ENCODE measurements at regions not wholly inside any gene's neighbourhood (a gene's known extent, or its start where the extent isn't known, plus 50 kb on each side); places are given as distances from the start of the nearest gene placed in this dataset.

DNA sequence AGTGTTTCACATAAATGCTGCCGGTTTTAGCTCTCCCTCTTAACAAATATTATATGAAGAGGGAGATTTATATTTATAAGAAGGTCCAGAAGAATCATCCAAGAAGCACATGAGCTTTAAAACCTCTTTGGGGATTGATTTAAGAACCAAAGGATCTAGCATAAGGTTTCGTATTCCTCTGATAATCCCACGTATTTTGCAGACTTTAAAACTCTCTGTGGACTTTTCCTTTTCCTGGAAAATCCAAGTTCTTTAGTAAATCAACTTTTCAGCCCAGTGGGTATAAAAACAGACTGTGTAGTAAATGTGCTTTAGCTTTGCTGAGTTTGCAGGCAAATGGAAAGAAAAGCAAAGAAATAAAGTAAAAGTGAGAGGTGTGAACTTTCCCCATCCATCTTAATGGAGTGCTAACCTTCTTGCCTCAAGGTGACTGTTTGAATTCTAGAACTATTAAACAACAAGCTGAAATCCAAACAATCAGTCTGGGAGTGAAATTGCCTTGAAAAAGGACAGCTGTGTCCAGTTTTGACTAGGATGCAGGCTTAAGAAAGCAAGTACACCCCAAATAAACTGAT, 363.4 kb upstream of the SLC24A2 start:
- TF ChIP-seq POLR2A (IDR thresholded peaks at IDR 0.05; ENCODE audit: control extremely low read depth in 1 of 2, low read depth in 2 of 2, low read length in 2 of 2) (no peak), CTCF (IDR thresholded peaks at IDR 0.05; ENCODE audit: control extremely low read depth in 1 of 3, insufficient read depth in 1 of 3, low read depth in 1 of 3, low read length in 3 of 3) (no peak), ATF3 (IDR thresholded peaks at IDR 0.05; ENCODE audit: insufficient read depth, low read depth, low read length) (no peak), HDAC2 (IDR thresholded peaks at IDR 0.05; ENCODE audit: borderline replicate concordance in 1 of 2, low read depth in 2 of 2, low read length in 2 of 2) (no peak), POLR2AphosphoS5 (IDR thresholded peaks at IDR 0.05; ENCODE audit: low read depth, low read length) (no peak), EZH2 (IDR thresholded peaks at IDR 0.05; ENCODE audit: low read depth, low read length, severe bottlenecking) (no peak), SUZ12 (IDR thresholded peaks at IDR 0.05; ENCODE audit: low read length) (no peak), ZNF274 (IDR thresholded peaks at IDR 0.05; ENCODE audit: borderline replicate concordance, extremely low read depth, low read length) (no peak), TAF1 (IDR thresholded peaks at IDR 0.05; ENCODE audit: low read depth, low read length) (no peak), YY1 (IDR thresholded peaks at IDR 0.05; ENCODE audit: low read depth, low read length) (no peak), KDM5A (IDR thresholded peaks at IDR 0.05; ENCODE audit: low read length) (no peak), SIN3A (conservative IDR thresholded peaks at IDR 0.05 in 1 of 2, IDR thresholded peaks at IDR 0.05 in 1 of 2; ENCODE audit: low read depth in 1 of 2, low read length in 2 of 2) (no peak)

Data from H1 (cell line).